Stimulated activated naive CD8-positive, alpha-beta T cell treated with anti-CD3 and anti-CD28 coated beads, Interleukin-15, amount 100 ng/mL, for 72 hours (primary cell): ENCODE measurements at regions not wholly inside any gene's neighbourhood (a gene's known extent, or its start where the extent isn't known, plus 50 kb on each side); places are given as distances from the start of the nearest gene placed in this dataset.

Experiments used
- ATAC-seq: fragments of 150-1000 bp; cut with Tn5 transposase; 2 replicates; pipeline ENCODE4 v1.10.0; 2021; ENCODE audit warnings: mild to moderate bottlenecking, moderate library complexity
- DNase-seq, 2 donors: peaks; one replicate each; pipeline ENCODE4 v3.0.0; 2021 to 2022
- H3K27ac Mint-ChIP-seq, 2 donors: one replicate each; pipeline ENCODE4 v1.8.0; 2022; ENCODE audit warnings: mild to moderate bottlenecking in 2 of 2, mixed read lengths in 2 of 2, moderate library complexity in 2 of 2
- H3K27me3 Mint-ChIP-seq: one replicate; pipeline ENCODE4 v1.8.0; 2022; ENCODE audit warnings: mixed read lengths
- H3K4me1 Mint-ChIP-seq: one replicate; pipeline ENCODE4 v1.8.0; 2022; ENCODE audit warnings: mild to moderate bottlenecking, mixed read lengths
- H3K4me3 Mint-ChIP-seq, 2 donors: one replicate each; pipeline ENCODE4 v1.8.0; 2022; ENCODE audit warnings: mild to moderate bottlenecking in 2 of 2, mixed read lengths in 2 of 2, moderate library complexity in 1 of 2
- H3K9me3 Mint-ChIP-seq, 2 donors: one replicate each; pipeline ENCODE4 v1.8.0; 2022; ENCODE audit warnings: mixed read lengths in 2 of 2

DNA sequence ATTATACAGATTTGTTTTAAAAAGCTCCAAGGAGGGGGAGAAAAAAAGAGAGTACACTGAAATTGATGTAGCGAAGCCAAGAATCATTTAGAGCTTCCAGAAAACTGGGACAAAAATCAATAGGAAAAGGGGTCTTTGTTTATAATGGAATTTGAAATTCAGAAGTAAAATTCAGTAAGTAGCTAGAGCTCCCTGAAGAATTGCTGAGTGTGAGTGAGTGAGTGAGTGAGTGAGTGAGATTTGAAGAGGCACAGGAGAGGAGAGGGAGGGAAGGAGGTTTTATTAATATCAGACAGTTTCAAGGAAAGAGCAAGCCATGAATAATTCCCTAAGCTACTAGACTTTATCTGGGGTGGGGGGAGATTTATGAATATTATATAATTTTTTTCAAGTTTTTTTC is 60.7 kb upstream of the ARHGAP28 start:
- Mint-ChIP-seq H3K27ac (no peak overlapping the region), H3K9me3 (peaks cover 0 to 9% of the 10 kb centered on the region in 2 donors), H3K4me3 (no peak overlapping the region), H3K27me3 (no peaks in the 10 kb centered on the region), H3K4me1 (no peaks in the 10 kb centered on the region)
- ATAC-seq = no peak
- DNase-seq = no peak

DNA sequence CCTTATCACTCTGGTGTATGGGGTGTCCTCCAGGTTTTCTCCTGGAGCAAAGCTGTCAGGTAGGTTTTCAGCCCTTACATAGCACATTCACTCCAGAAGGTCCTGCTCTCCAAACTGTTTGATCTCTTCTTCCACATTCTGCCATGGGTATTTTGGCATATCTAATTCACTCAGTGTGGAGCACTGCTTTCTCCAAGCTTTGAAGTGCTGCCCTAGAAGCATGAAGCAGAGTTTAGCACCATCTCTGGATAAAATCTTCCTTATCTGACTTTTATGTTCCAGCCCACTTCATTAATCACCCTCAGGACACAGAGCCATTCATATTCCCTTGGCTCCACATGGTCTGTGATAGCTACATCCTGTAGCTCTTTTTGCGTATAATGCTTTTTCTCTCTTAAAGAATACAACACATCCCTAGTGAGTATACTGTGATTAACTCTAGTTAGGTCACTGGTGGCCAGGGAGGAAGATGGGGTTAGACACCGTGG is 56.7 kb upstream of the ARHGAP28 start:
- Mint-ChIP-seq H3K27ac (peak overlapping the region in 1 of 2 donors; percentile 85), H3K9me3 (peaks cover 13 to 28% of the 10 kb centered on the region in 2 donors), H3K27me3 (no peaks in the 10 kb centered on the region), H3K4me3 (no peak overlapping the region), H3K4me1 (no peaks in the 10 kb centered on the region)
- DNase-seq (no peak), ATAC-seq (no peak)

DNA sequence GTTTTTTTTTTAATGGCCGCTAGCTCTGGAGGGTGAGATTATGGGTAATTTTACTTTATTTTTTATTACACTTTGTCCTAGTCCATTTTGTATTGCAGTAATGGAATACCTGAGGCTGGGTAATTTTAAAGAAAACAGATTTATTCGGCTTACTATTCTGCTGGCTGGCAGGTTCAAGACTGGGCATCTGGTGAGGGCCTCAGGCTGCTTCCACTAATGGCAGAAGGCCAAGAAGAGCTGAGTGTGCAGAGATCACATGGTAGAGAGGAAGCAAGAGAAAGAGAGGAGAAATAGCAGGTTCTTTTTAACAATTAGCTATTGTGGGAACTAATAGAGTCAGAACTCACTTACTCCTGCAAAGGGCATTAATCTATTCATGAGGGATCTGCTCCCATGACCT is 52.4 kb upstream of the ARHGAP28 start:
- H3K4me3 Mint-ChIP-seq = no peak overlapping the region
- no peaks in the 10 kb centered on the region for H3K27me3 Mint-ChIP-seq
- peaks cover 13 to 28% of the 10 kb centered on the region in 2 donors for H3K9me3 Mint-ChIP-seq
- no peaks in the 10 kb centered on the region for H3K4me1 Mint-ChIP-seq
- no peak for ATAC-seq
- DNase-seq = no peak
- peak overlapping the region in 1 of 2 donors; percentile 2 for H3K27ac Mint-ChIP-seq

DNA sequence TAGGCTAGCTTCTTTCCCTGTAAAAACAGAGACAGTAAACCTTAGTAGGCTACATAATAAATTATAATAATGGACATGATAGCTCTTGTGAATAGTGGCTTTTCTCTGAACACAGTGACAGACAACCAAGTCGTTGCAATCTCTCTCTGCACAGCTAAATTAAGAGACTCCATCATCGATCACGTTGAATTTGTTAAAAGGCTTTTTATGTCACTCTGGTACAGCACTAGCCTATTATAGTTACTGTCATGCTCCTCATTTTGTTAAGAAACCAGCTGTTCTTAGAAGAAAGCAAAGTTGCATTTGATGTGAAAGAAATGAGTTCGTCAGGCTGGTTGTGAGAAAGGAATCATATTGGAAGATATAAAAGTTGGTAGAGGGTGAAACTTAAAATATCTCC is 50.3 kb upstream of the ARHGAP28 start:
- no peak overlapping the region for H3K4me3 Mint-ChIP-seq
- ATAC-seq (no peak), DNase-seq (no peak)
- H3K27me3 Mint-ChIP-seq = no peaks in the 10 kb centered on the region
- H3K4me1 Mint-ChIP-seq = no peaks in the 10 kb centered on the region
- no peak overlapping the region for H3K27ac Mint-ChIP-seq
- peaks cover 13 to 15% of the 10 kb centered on the region in 2 donors for H3K9me3 Mint-ChIP-seq
